Body of pancreas (tissue), 4 donors: ENCODE measurements at regions not wholly inside any gene's neighbourhood (a gene's known extent, or its start where the extent isn't known, plus 50 kb on each side); places are given as distances from the start of the nearest gene placed in this dataset.

ENCODE experiments used
- POLR2A ChIP-seq, 3 donors: fragments of 450-650 bp; IDR thresholded peaks; one replicate each; pipeline ENCODE4 v1.6.1; 2016; ENCODE audit warnings: antibody characterized with exemption in 3 of 3, mild to moderate bottlenecking in 2 of 3
- TF ChIP-seq, protein P1 (sequence below), 7 experiments: fragments of 450-650 bp in 4 of 7; fragments of 200-600 bp in 3 of 7; sonication (generic) in 3 of 7; IDR thresholded peaks; one replicate each; pipeline ENCODE4 v1.5.1; 2016 to 2019; ENCODE audit warnings: antibody characterized with exemption in 7 of 7

- TF ChIP-seq, protein P1, sequence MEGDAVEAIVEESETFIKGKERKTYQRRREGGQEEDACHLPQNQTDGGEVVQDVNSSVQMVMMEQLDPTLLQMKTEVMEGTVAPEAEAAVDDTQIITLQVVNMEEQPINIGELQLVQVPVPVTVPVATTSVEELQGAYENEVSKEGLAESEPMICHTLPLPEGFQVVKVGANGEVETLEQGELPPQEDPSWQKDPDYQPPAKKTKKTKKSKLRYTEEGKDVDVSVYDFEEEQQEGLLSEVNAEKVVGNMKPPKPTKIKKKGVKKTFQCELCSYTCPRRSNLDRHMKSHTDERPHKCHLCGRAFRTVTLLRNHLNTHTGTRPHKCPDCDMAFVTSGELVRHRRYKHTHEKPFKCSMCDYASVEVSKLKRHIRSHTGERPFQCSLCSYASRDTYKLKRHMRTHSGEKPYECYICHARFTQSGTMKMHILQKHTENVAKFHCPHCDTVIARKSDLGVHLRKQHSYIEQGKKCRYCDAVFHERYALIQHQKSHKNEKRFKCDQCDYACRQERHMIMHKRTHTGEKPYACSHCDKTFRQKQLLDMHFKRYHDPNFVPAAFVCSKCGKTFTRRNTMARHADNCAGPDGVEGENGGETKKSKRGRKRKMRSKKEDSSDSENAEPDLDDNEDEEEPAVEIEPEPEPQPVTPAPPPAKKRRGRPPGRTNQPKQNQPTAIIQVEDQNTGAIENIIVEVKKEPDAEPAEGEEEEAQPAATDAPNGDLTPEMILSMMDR (IDR thresholded peaks at IDR 0.05) = no peak
- TF ChIP-seq POLR2A (IDR thresholded peaks at IDR 0.05) = no peak
Measured at GRCh38 chr2:118687698-118688097, 159.8 kb downstream of the EN1 start.
